Fibroblast of peridontal ligament (primary cell): ENCODE measurements at regions not wholly inside any gene's neighbourhood (a gene's known extent, or its start where the extent isn't known, plus 50 kb on each side); places are given as distances from the start of the nearest gene placed in this dataset.

ENCODE experiments used
- DNase-seq: peaks from one replicate; pipeline ENCODE4 v3.0.0-alpha.2; 2010; ENCODE audit errors: extremely low read depth

DNA sequence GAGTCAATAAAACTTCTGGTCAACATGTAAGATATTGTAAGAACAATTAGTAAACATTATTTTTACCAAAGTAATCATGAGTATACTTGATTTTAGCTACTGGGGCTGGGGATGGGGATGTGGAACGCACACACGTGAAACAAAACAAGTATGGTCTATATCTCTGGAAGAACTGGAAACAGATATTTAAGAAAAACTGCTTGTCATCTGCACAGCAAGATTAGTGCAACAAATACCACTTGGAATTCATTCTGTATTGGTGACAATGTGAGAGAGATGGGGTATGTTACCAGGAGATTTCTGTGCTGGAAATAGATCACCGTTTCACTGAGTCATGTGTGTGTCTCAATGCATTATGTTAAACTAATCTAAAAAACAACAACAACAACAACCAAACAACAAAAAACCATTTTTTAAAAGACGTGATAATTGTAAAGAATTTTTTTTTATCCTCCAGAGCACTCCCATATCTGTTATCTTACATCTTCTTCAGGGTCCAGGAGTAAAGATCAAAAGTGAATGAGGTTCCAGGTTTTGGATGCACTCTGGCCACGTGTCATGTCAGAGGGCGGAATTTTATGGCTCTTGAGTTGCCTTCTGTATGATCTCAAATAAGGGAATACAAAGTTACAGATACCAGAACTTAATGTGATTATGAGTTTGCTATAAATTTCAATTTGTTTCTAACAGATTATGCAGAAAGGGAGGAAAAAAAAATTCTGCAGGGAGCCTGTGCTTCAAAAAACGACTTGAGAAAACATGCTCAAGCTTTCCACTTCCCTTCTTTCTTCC lies 153.0 kb downstream of the BBOX1 start:
- no peak for DNase-seq

DNA sequence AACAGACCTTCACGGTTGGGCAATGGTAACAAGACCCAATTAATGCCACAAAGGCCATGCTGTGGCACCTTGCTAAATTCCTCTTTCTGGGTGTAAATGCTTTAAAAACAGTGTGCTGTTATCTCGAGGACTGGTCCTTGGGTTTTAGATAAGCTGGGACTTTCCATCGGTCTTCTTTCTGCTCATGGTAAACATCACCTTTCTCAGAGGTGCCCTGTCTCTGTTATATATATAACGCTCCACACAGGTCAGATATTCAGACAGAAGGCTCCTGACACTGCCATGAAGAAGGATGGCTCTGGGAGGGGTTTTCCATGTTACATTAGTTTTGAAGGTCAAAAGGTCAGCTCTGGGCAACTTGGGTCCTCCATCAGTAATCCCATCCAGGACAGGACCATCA lies 151.6 kb downstream of the BBOX1 start:
- DNase-seq: no peak

DNA sequence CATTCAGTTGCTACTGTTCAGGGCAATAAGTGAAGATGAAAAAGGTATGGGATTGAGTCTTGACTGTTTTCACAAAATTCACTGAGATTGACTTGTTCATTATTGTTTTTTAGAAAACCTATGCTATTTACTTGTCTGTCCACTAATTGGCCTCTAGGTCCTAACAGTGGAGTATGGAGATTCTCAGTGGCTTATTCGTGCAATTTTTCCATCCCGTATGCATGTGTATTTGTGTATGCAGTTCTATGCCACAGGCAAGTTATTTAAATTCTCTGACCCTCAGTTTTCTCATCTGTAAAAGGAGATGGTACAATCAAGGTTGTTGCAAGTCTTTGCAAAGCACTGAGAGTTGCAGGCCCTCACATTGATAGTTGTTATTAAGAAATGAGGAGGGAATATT lies 151.0 kb downstream of the BBOX1 start:
- DNase-seq: no peak

DNA sequence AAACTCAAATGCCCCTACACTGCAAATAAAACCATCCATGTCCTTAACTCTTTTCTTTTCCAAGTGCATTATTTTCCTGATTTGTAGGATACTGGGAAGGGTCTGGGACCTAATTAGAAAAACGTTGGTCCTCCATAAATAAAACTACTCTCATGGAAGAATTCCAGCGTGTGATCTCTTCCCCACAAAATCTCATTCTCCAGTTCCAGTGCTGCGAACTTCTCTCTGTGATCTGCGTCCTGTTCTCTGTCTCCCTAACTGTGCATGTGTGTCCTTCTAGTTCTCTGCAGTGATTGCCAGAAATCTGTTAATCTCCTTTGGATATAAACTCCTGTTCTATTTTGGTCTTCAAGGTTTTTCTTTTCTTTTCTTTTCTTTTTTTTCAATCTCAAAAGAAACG lies 148.1 kb downstream of the BBOX1 start:
- DNase-seq: no peak

DNA sequence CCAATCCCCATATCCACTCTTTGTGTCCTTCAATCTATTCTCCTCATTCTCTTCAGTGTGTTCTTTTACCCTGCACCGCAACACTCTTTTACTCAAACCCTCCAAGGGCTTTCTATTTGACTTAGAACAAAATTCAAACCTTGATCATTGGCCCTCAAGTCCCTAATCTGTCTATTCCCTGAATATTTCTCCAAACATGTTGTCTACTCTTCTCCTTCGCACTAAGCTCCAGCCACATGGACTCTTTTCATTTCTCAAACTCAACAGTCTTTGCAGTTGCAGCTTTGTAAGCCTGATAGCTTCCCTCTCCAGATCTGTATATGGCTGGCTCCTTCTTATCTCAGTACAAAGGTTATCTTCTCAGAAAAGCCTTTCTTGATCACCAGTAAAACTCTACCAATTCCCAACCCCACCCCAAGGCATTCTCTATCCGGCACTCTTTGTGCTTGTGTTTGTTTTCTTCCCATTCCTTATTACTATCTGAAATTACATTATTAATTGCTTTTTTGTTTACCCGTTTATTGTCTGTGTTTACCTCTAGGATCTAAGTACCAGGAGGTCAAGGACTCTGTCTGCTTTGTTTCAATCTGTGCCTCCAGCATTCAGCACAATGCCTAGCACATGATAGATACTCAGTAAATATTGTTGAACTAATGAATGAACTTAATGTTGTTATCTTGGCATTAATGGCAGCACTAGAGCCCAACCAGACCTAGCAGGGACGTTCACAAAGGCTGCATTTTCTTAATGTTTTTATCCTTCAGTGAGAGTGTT lies 147.4 kb downstream of the BBOX1 start:
- DNase-seq: no peak

DNA sequence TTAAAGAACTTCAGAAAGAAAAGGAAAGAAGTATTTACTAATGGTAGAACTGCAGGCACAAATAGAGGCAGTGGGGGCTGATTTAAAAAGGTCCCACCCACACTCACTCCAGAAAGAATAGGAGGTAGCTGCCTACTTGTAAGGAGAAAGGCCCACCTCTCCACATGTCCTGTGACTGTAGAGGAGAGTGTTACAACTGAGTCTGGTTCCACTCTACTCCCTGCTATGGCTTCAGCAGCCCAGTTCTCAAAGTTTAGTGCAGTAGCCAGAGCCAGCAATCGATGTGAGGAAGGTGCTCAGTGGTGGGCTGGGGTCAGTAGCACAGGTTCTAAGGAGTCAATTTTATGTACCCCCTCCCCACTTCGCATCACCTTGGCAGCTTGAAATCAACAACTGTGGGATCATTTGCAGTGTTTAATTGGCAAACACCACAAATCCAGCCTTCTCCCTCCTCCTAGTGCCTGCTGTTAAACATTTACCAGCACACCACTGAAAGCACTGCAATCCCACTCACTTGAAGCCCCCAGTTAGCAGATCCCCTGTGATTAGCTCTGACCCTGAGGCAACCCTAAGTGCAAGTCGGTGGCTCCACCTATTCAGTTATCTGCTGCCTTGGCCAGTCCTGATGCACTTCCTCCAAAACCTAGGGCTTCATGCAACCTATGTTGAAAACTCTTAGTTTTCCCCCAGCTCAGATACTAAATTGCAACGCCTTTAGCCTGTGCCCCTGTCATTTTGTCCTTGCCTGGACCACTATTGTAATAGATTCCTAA lies 146.6 kb downstream of the BBOX1 start:
- no peak for DNase-seq

DNA sequence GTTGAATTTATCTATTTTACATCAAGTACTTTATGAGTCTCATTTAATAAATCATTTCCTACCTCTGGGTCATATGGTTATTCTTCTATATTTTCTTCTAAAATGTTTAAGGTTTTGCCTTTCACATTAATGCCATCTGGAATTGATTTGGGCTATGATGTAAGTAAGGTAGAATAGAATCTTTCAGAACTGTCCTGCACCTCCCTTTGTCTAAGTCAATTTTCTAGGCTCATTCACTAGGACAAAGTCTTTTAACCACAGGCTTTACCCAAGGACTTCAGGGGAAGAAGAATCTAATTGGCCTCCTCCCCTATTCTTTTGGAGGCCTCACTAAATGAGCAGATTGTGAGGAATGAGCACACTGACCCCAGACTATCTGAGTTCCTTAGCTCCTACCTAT lies 146.0 kb downstream of the BBOX1 start:
- no peak for DNase-seq

DNA sequence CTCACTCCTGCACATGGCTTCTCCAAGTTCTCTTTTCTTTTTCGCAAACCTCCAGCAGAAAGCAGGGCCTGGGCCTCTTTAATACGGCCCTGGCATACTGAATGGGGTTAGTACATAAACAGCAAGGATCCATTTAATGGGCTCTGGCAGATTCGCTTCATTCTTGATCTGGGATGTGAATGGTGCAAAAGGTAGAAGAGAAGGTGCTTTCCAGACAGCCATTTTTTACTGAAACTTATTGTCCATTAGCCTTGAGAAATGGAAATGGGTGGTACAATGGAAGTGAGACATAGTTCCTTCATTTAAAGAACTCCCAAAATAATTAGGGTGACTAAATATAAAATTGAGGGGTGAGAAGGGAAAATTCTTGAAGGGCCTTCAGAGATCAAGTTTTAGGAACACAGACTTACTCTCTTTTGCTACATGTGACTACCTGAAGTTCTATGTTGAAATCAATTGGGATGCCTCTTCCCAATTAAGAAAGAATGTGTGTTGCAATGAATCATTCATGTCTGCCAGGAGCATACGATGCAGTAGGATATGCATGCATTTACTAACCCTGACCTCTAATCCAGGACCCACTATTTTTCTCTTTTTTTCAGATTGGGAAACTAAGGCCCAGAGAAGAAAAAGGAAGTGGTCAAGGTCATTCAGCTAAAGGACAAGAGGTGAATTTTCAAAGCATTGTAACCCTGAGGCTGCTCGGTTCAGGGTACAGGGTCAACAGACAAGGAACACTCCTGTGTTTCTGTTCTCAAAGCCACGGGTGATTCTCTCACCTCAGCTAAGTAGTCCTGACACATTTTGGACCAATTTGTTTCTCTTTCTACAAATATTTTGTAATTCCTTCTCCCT lies 144.1 kb downstream of the BBOX1 start:
- no peak for DNase-seq

DNA sequence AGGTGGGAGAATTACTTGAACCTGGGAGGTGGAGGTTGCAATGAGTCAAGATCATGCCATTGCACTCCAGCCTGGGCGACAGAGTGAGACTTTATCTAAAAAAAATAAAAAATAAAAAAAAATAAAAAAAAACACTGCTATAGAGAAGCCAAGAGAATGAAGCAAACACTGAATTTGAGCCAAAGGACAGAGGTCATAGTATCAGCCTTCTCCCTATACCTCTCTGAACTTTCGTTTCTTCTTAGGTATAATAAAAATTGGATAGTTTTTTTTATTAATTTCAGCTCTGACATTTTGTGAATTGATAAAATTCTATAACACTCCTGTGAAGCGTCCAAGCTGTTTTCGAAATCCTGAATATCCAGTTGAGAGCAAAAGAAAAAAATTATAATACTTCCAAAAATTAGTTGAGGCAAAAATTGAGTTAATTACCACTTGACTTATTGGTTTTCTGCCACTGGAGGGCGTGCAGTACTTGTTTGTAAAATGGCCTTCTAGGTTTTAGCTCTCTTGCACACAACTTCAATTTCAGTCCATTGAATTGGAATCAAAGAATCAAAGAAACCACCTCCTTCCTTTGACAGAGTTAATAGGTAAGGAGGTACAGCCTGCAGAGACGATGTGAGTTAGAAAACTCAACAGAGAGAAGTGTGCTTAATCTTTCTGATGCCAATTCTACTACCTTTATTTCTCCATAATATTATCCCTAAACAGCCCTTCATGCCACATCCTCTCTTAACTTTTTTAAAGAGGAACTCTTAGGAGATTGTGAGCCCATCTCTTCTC lies 143.2 kb downstream of the BBOX1 start:
- peak; percentile 88 for DNase-seq

DNA sequence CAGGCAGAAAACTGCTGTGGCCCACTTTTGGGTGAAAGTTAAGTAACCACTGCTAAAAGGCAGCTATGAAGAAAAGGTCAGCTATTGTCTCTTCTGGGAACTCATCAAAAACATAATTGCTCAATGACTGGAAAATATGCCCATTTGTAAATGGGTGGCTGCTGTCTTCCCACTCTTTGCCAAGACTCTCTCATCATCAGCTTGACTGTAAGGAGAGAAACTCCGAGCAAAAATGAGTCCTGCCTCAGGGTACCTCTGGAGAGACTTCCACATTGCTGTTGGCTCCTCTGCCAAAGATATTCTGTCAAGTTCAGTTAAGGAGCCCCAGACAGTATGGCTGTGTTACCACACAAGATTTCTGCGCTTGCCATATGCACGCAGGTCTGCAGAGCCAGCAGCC lies 138.7 kb downstream of the BBOX1 start:
- no peak for DNase-seq

DNA sequence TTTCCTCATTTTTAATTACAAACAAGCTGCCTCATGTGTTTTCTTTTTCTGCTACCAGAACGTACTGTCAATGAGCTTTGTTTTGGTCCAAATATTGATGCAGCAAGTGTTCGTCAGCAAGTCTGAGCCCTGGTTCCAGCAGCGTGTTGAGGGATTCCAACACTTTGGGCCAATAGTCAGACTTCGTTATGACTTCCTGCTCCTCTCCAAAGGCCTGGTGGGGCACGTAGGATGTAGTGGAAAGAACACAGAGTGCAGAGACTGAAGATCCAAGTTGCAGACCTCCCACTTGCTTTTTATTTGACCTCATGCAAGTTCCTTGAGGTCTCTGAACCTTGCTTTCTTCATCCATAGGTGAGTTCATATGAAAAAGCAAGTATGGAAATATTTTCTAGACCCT lies 138.2 kb downstream of the BBOX1 start:
- DNase-seq: no peak
